HCT116 (cell line): ENCODE measurements at regions not wholly inside any gene's neighbourhood (a gene's known extent, or its start where the extent isn't known, plus 50 kb on each side); places are given as distances from the start of the nearest gene placed in this dataset.

Experiments used
- ATAC-seq: fragments of 200-7000 bp; cut with Tn5 transposase; 2 replicates; pipeline ENCODE4 v1.9.1; 2020; ENCODE audit warnings: mild to moderate bottlenecking, moderate library complexity
- BruUV-seq: library from RNA; stranded (reverse); fragments of 400-500 nt; replicated peaks from 2 replicates; lab custom pipeline; 2021; lab: Mats Ljungman, UMichigan
- CTCF ChIA-PET: fragments of 300-600 bp; sonication (Branson Sonifier 250); formaldehyde crosslinking; loops from one replicate; lab custom pipeline; 2021; ENCODE audit warnings: antibody characterized with exemption; lab: Charles Lee
- POLR2A ChIA-PET: fragments of 300-600, 350-600 bp; sonication (Branson Sonifier 250); formaldehyde crosslinking; loops from one replicate; lab custom pipeline; 2021; ENCODE audit warnings: antibody characterized with exemption; lab: Charles Lee
- RAD21 ChIA-PET, 2 experiments: fragments of 300-600 bp; sonication (Branson Sonifier 250); formaldehyde crosslinking; loops; one replicate each; lab custom pipeline; 2023; ENCODE audit warnings: low total read pairs in 2 of 2; ENCODE audit not compliant: uncharacterized antibody in 2 of 2, unreplicated experiment in 2 of 2, low non-redundant PET in 1 of 2; lab: Charles Lee
- DNase-seq: peaks from one replicate; pipeline ENCODE4 v3.0.0-alpha.2; 2010; ENCODE audit warnings: low read depth, low spot score
- H2AFZ ChIP-seq: fragments of 200-600 bp; shearing (Covaris generic), sonication (generic); 2 replicates; pipeline ENCODE4 v1.6.1; 2017; ENCODE audit warnings: low read depth, mixed run types, mixed read lengths, antibody characterized with exemption, low read length; ENCODE audit not compliant: poor library complexity, severe bottlenecking
- H3K27ac ChIP-seq: 2 replicates; pipeline ENCODE4 v1.5.1; 2012; ENCODE audit warnings: low read depth, low read length
- H3K27me3 ChIP-seq: fragments of 200-600 bp; sonication (generic); 2 replicates; pipeline ENCODE4 v1.6.1; 2016; ENCODE audit warnings: mixed run types, low read length, mixed read lengths; ENCODE audit not compliant: insufficient read depth
- H3K36me3 ChIP-seq, 2 experiments: fragments of 200-500 bp in 1 of 2; fragments of 200-600 bp in 1 of 2; sonication (Bioruptor generic) in 1 of 2; sonication (generic) in 1 of 2; 2 replicates each; pipeline versions ENCODE4 v1.5.1 to v1.6.1; 2014 to 2016; ENCODE audit warnings: low read length in 2 of 2, inconsistent platforms in 1 of 2, mixed read lengths in 1 of 2, mixed run types in 1 of 2; ENCODE audit not compliant: insufficient read depth in 2 of 2, control insufficient read depth in 1 of 2
- H3K4me1 ChIP-seq, 2 experiments: fragments of 200-600 bp in 1 of 2; sonication (generic) in 1 of 2; 2 replicates each; pipeline versions ENCODE4 v1.5.1 to v1.6.1; 2012 to 2017; ENCODE audit warnings: low read length in 2 of 2, inconsistent platforms in 1 of 2, mild to moderate bottlenecking in 1 of 2, mixed read lengths in 1 of 2, mixed run types in 1 of 2, moderate library complexity in 1 of 2; ENCODE audit not compliant: insufficient read depth in 2 of 2, control insufficient read depth in 1 of 2
- H3K4me2 ChIP-seq: fragments of 200-600 bp; sonication (generic); 2 replicates; pipeline ENCODE4 v1.6.1; 2017; ENCODE audit warnings: mixed run types, low read length, mixed read lengths
- H3K4me3 ChIP-seq, 2 experiments: fragments of 200-600 bp in 1 of 2; sonication (generic) in 1 of 2; replicated peaks in 1 of 2; 2 replicates each; pipeline ENCODE4 v1.5.1; 2011 to 2016; ENCODE audit warnings: low read length in 2 of 2, control low read depth in 1 of 2, low read depth in 1 of 2, mild to moderate bottlenecking in 1 of 2, mixed read lengths in 1 of 2, mixed run types in 1 of 2
- H3K79me2 ChIP-seq: fragments of 200-600 bp; sonication (generic); 2 replicates; pipeline ENCODE4 v1.6.1; 2017; ENCODE audit warnings: mild to moderate bottlenecking, mixed run types, low read length, moderate library complexity, mixed read lengths; ENCODE audit not compliant: insufficient read depth
- H3K9ac ChIP-seq: fragments of 200-600 bp; sonication (generic); 2 replicates; pipeline ENCODE4 v1.6.1; 2016; ENCODE audit warnings: low read length, mixed read lengths
- H3K9me2 ChIP-seq: fragments of 200-600 bp; sonication (generic), shearing (Covaris generic); 2 replicates; pipeline ENCODE4 v1.6.1; 2017; ENCODE audit warnings: mixed run types, mild to moderate bottlenecking, moderate library complexity; ENCODE audit not compliant: insufficient read depth
- H3K9me3 ChIP-seq, 2 experiments: fragments of 200-500 bp in 1 of 2; fragments of 200-600 bp in 1 of 2; sonication (Bioruptor generic) in 1 of 2; sonication (generic) in 1 of 2; 2 replicates each; pipeline ENCODE4 v1.6.1; 2014 to 2017; ENCODE audit warnings: low read length in 2 of 2, mixed read lengths in 2 of 2, inconsistent platforms in 1 of 2, low read depth in 1 of 2, mild to moderate bottlenecking in 1 of 2, mixed run types in 1 of 2, moderate library complexity in 1 of 2; ENCODE audit not compliant: control insufficient read depth in 1 of 2, insufficient read depth in 1 of 2
- H4K20me1 ChIP-seq: fragments of 200-600 bp; sonication (generic), shearing (Covaris generic); 2 replicates; pipeline ENCODE4 v1.6.1; 2017; ENCODE audit warnings: mixed run types, mild to moderate bottlenecking, moderate library complexity; ENCODE audit not compliant: insufficient read depth
- CBX3 ChIP-seq: IDR thresholded peaks from 2 replicates; pipeline ENCODE4 v1.6.1; 2012; ENCODE audit warnings: low read depth
- CEBPB ChIP-seq: IDR thresholded peaks from 2 replicates; pipeline ENCODE4 v1.6.1; 2012; ENCODE audit warnings: low read depth
- FOSL1 ChIP-seq: IDR thresholded peaks from 2 replicates; pipeline ENCODE4 v1.6.1; 2012; ENCODE audit warnings: low read depth
- JUND ChIP-seq: IDR thresholded peaks from 2 replicates; pipeline ENCODE4 v1.6.1; 2012
- POLR2A ChIP-seq: IDR thresholded peaks from 2 replicates; pipeline ENCODE4 v1.7.0; 2011; ENCODE audit warnings: borderline replicate concordance; ENCODE audit not compliant: insufficient read depth, insufficient read length; ENCODE audit errors: extremely low read depth
- SIN3A ChIP-seq: IDR thresholded peaks from 2 replicates; pipeline ENCODE4 v1.6.1; 2012; ENCODE audit warnings: low read depth
- SP1 ChIP-seq: IDR thresholded peaks from 2 replicates; pipeline ENCODE4 v1.6.1; 2012; ENCODE audit warnings: low read depth
- SRF ChIP-seq: IDR thresholded peaks from 2 replicates; pipeline ENCODE4 v1.6.1; 2012; ENCODE audit warnings: low read depth
- TCF7L2 ChIP-seq: IDR thresholded peaks from 2 replicates; pipeline ENCODE4 v1.7.0; 2011; ENCODE audit warnings: borderline replicate concordance, inconsistent platforms; ENCODE audit not compliant: insufficient read depth, insufficient read length; ENCODE audit errors: extremely low read depth
- YY1 ChIP-seq: IDR thresholded peaks from 2 replicates; pipeline ENCODE4 v1.6.1; 2011; ENCODE audit warnings: low read length, low read depth, moderate library complexity, mild to moderate bottlenecking; ENCODE audit not compliant: insufficient replicate concordance; ENCODE audit errors: extremely low read depth
- ZNF274 ChIP-seq: fragments of 200-500 bp; sonication (Bioruptor generic); IDR thresholded peaks from 2 replicates; pipeline ENCODE4 v1.6.1; 2014; ENCODE audit warnings: mild to moderate bottlenecking, low read depth, low read length, inconsistent platforms
- intact Hi-C: fragments of 100-400 bp; cut with micrococcal nuclease; formaldehyde crosslinking; loops from 2 replicates; pipeline ENCODE4 v1.10.0; 2022
- TF ChIP-seq, protein P1 (sequence below), 3 experiments: fragments of 200-600 bp in 1 of 3; sonication (generic) in 1 of 3; IDR thresholded peaks in 2 of 3; conservative IDR thresholded peaks in 1 of 3; 2 replicates each; pipeline ENCODE4 v1.5.1; 2012 to 2017; ENCODE audit warnings: low read depth in 2 of 3, low read length in 2 of 3, antibody characterized with exemption in 1 of 3, borderline replicate concordance in 1 of 3, control low read depth in 1 of 3, mild to moderate bottlenecking in 1 of 3, mixed read lengths in 1 of 3, mixed run types in 1 of 3, moderate library complexity in 1 of 3; ENCODE audit not compliant: insufficient read depth in 1 of 3
- TF ChIP-seq, protein P2 (sequence below): IDR thresholded peaks from 2 replicates; pipeline ENCODE4 v1.6.1; 2012
- TF ChIP-seq, protein P3 (sequence below): IDR thresholded peaks from 2 replicates; pipeline ENCODE4 v1.6.1; 2012
- TF ChIP-seq, protein P4 (sequence below): IDR thresholded peaks from 2 replicates; pipeline ENCODE4 v1.6.1; 2011; ENCODE audit warnings: mild to moderate bottlenecking, low read length, moderate library complexity; ENCODE audit not compliant: insufficient replicate concordance; ENCODE audit errors: extremely low read depth

DNA sequence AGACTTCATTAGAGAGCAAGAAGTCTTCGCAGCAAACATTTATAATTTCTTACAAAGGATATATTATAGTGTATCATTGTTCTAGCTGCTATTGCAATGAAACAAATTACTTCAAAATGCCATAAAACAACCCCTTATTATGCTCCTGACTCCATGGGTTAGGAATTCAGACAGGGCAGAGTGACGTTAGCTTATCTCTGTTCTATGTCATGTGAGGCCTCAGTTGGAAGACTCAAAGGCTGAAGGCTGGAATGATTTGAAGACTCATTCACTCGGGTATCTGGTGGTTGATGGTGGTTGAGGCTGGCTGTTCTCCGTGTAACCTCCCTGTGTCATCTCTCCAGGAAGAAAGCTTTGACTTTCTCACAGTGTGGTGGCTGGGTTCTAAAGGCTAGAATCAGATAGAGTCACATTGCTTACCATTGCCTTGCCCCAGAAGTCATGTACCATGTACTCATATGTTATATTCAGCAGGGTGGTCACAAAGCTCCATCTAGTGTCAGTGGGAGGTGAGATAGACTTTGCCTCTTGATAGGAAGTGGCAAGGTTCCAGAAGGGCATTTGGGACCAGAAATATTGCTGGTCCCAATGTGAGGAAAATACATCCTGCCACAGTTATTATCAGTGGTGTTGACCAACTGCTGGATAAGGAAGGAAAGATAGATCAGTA lies 226.9 kb downstream of the TMEM38B start:
- RAD21 ChIA-PET: no interaction called here
- Histone ChIP-seq H3K4me3 (no peak overlapping the region), H3K4me2 (no peak overlapping the region), H3K4me1 (no peaks in the 10 kb centered on the region), H3K36me3 (no peaks in the 10 kb centered on the region), H2AFZ (no peak overlapping the region), H3K9ac (no peak overlapping the region), H3K9me2 (no peaks in the 10 kb centered on the region), H3K27ac (no peak overlapping the region), H3K9me3 (no peaks in the 10 kb centered on the region)
- CTCF ChIA-PET: no interaction called here
- DNase-seq: no peak
- intact Hi-C loops: no loop called here
- POLR2A ChIA-PET: no interaction called here
- no TSS peak for BruUV-seq
- TF ChIP-seq YY1: no peak
- no peak for TF ChIP-seq JUND
- TF ChIP-seq ZNF274: no peak
- TF ChIP-seq, all 23 proteins: peak for 0
- H3K27me3 ChIP-seq: no peaks in the 10 kb centered on the region
- no peaks in the 10 kb centered on the region for H4K20me1 ChIP-seq
- ATAC-seq: no peak
- H3K79me2 ChIP-seq: no peaks in the 10 kb centered on the region

DNA sequence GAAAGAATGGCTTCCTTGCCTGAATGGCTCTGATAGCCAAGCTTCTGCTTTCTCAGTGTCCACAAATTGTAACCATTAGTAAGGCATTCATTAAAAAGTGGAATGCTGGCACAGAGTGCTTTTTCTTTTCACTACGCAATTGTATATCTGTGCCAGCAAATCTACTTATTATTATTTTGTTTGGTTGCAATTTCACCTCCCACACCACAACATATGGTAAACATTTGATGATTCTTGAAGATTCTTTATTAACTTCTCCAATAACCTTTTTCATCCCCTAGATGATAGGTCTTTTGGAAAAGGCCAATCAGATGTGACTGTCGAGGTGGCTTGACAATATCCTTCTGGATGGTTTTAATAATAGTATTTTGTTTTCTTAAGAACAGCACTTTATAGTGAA lies 234.1 kb downstream of the TMEM38B start:
- H3K4me2 ChIP-seq: no peak overlapping the region
- ChIA-PET POLR2A (no interaction called here), CTCF (no interaction called here), RAD21 (no interaction called here)
- H4K20me1 ChIP-seq: no peaks in the 10 kb centered on the region
- intact Hi-C loops: no loop called here
- no peak overlapping the region for H2AFZ ChIP-seq
- no peak overlapping the region for H3K9ac ChIP-seq
- no peak for ATAC-seq
- no peak overlapping the region for H3K27ac ChIP-seq
- BruUV-seq: no TSS peak
- H3K4me3 ChIP-seq: no peak overlapping the region
- no peaks in the 10 kb centered on the region for H3K4me1 ChIP-seq
- H3K27me3 ChIP-seq: no peaks in the 10 kb centered on the region
- DNase-seq: no peak
- H3K36me3 ChIP-seq: no peaks in the 10 kb centered on the region
- H3K9me3 ChIP-seq: no peaks in the 10 kb centered on the region
- no peaks in the 10 kb centered on the region for H3K9me2 ChIP-seq
- no peaks in the 10 kb centered on the region for H3K79me2 ChIP-seq
- TF ChIP-seq SP1: no peak
- no peak for TF ChIP-seq SIN3A
- TF ChIP-seq SRF: no peak
- TF ChIP-seq, protein P1, sequence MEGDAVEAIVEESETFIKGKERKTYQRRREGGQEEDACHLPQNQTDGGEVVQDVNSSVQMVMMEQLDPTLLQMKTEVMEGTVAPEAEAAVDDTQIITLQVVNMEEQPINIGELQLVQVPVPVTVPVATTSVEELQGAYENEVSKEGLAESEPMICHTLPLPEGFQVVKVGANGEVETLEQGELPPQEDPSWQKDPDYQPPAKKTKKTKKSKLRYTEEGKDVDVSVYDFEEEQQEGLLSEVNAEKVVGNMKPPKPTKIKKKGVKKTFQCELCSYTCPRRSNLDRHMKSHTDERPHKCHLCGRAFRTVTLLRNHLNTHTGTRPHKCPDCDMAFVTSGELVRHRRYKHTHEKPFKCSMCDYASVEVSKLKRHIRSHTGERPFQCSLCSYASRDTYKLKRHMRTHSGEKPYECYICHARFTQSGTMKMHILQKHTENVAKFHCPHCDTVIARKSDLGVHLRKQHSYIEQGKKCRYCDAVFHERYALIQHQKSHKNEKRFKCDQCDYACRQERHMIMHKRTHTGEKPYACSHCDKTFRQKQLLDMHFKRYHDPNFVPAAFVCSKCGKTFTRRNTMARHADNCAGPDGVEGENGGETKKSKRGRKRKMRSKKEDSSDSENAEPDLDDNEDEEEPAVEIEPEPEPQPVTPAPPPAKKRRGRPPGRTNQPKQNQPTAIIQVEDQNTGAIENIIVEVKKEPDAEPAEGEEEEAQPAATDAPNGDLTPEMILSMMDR (IDR thresholded peaks at IDR 0.05 in 2 of 3, conservative IDR thresholded peaks at IDR 0.05 in 1 of 3; ENCODE audit: borderline replicate concordance in 1 of 3, insufficient read depth in 1 of 3, low read depth in 2 of 3, low read length in 2 of 3): no peak
- TF ChIP-seq JUND: no peak
- no peak for TF ChIP-seq CEBPB
- TF ChIP-seq POLR2A: no peak
- TF ChIP-seq, protein P2, sequence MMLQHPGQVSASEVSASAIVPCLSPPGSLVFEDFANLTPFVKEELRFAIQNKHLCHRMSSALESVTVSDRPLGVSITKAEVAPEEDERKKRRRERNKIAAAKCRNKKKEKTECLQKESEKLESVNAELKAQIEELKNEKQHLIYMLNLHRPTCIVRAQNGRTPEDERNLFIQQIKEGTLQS: no peak
- TF ChIP-seq, protein P3, sequence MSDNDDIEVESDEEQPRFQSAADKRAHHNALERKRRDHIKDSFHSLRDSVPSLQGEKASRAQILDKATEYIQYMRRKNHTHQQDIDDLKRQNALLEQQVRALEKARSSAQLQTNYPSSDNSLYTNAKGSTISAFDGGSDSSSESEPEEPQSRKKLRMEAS: no peak
- TF ChIP-seq FOSL1: no peak
- TF ChIP-seq, protein P4, sequence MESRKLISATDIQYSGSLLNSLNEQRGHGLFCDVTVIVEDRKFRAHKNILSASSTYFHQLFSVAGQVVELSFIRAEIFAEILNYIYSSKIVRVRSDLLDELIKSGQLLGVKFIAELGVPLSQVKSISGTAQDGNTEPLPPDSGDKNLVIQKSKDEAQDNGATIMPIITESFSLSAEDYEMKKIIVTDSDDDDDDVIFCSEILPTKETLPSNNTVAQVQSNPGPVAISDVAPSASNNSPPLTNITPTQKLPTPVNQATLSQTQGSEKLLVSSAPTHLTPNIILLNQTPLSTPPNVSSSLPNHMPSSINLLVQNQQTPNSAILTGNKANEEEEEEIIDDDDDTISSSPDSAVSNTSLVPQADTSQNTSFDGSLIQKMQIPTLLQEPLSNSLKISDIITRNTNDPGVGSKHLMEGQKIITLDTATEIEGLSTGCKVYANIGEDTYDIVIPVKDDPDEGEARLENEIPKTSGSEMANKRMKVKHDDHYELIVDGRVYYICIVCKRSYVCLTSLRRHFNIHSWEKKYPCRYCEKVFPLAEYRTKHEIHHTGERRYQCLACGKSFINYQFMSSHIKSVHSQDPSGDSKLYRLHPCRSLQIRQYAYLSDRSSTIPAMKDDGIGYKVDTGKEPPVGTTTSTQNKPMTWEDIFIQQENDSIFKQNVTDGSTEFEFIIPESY: no peak
- no peak for TF ChIP-seq TCF7L2
- no peak for TF ChIP-seq CBX3
